SK-N-SH (cell line): ENCODE measurements at regions not wholly inside any gene's neighbourhood (a gene's known extent, or its start where the extent isn't known, plus 50 kb on each side); places are given as distances from the start of the nearest gene placed in this dataset.

Experiments used
- CTCF ChIA-PET: fragments of 300-600, 350-600 bp; formaldehyde crosslinking; extraction: SDS; loops from one replicate; lab custom pipeline; 2021; lab: Yijun Ruan, JAX
- POLR2A ChIA-PET: fragments of 350-600 bp; sonication (Branson Sonifier 250); formaldehyde crosslinking; extraction: SDS; loops from one replicate; lab custom pipeline; 2020; ENCODE audit warnings: antibody characterized with exemption, inconsistent platforms; lab: Yijun Ruan, JAX
- DNase-seq: peaks from one replicate; pipeline ENCODE4 v3.0.0; 2012
- H2AFZ ChIP-seq: fragments of 200-600 bp; sonication (generic); 2 replicates; pipeline ENCODE4 v1.8.1; 2016; ENCODE audit warnings: antibody characterized with exemption, mild to moderate bottlenecking, low read depth
- H3F3A ChIP-seq: fragments of 200-600 bp; sonication (generic); replicated peaks from 2 replicates; pipeline ENCODE3; 2016; ENCODE audit warnings: antibody characterized with exemption, mild to moderate bottlenecking; ENCODE audit not compliant: insufficient read depth
- H3K27ac ChIP-seq, 2 experiments: fragments of 200-500 bp in 1 of 2; fragments of 200-600 bp in 1 of 2; sonication (Bioruptor generic) in 1 of 2; sonication (generic), shearing (Covaris generic) in 1 of 2; 2 replicates each; pipeline versions ENCODE4 v1.5.1 to v1.6.1; 2014 to 2016; ENCODE audit warnings: low read depth in 2 of 2, inconsistent platforms in 1 of 2, low read length in 1 of 2, mild to moderate bottlenecking in 1 of 2, mixed read lengths in 1 of 2
- H3K27me3 ChIP-seq: fragments of 200-600 bp; sonication (generic), shearing (Covaris generic); 2 replicates; pipeline ENCODE4 v1.6.1; 2016; ENCODE audit warnings: mixed run types; ENCODE audit not compliant: insufficient read depth
- H3K36me3 ChIP-seq, 2 experiments: fragments of 200-500 bp in 1 of 2; fragments of 200-600 bp in 1 of 2; sonication (Bioruptor generic) in 1 of 2; sonication (generic) in 1 of 2; replicated peaks in 1 of 2; 2 replicates each; pipeline versions ENCODE3 to v1.5.1; 2014 to 2016; ENCODE audit warnings: low read length in 1 of 2, mild to moderate bottlenecking in 1 of 2; ENCODE audit not compliant: insufficient read depth in 2 of 2, control insufficient read depth in 1 of 2
- H3K4me1 ChIP-seq, 2 experiments: fragments of 200-500 bp in 1 of 2; fragments of 200-600 bp in 1 of 2; sonication (Bioruptor generic) in 1 of 2; sonication (generic), shearing (Covaris generic) in 1 of 2; 2 replicates each; pipeline versions ENCODE4 v1.5.1 to v1.6.1; 2014 to 2016; ENCODE audit warnings: low read depth in 1 of 2, low read length in 1 of 2, mixed run types in 1 of 2; ENCODE audit not compliant: insufficient read depth in 2 of 2, control insufficient read depth in 1 of 2
- H3K4me2 ChIP-seq: fragments of 200-600 bp; sonication (generic), shearing (Covaris generic); 2 replicates; pipeline ENCODE4 v1.6.1; 2017; ENCODE audit warnings: mixed run types
- H3K4me3 ChIP-seq, 2 experiments: fragments of 200-500 bp in 1 of 2; fragments of 200-600 bp in 1 of 2; sonication (Bioruptor generic) in 1 of 2; sonication (generic), shearing (Covaris generic) in 1 of 2; 2 replicates each; pipeline versions ENCODE4 v1.5.1 to v1.8.1; 2014 to 2016; ENCODE audit warnings: low read depth in 2 of 2, inconsistent platforms in 1 of 2, low read length in 1 of 2, mild to moderate bottlenecking in 1 of 2, mixed read lengths in 1 of 2, moderate library complexity in 1 of 2
- H3K79me2 ChIP-seq: fragments of 200-600 bp; sonication (generic); 2 replicates; pipeline ENCODE4 v1.8.1; 2017; ENCODE audit warnings: mild to moderate bottlenecking; ENCODE audit not compliant: insufficient read depth
- H3K9ac ChIP-seq: fragments of 200-600 bp; sonication (generic); 2 replicates; pipeline ENCODE4 v1.6.1; 2017; ENCODE audit warnings: mixed run types
- H3K9me2 ChIP-seq: fragments of 200-600 bp; sonication (generic); 2 replicates; pipeline ENCODE4 v1.6.1; 2017; ENCODE audit warnings: mixed run types
- H3K9me3 ChIP-seq: fragments of 200-600 bp; sonication (generic); 2 replicates; pipeline ENCODE4 v1.6.1; 2017; ENCODE audit warnings: mixed run types, mild to moderate bottlenecking, moderate library complexity
- H4K20me1 ChIP-seq: fragments of 200-600 bp; sonication (generic); 2 replicates; pipeline ENCODE4 v1.6.1; 2017; ENCODE audit warnings: mild to moderate bottlenecking, mixed run types; ENCODE audit not compliant: insufficient read depth
- EZH2phosphoT487 ChIP-seq: fragments of 200-600 bp; sonication (generic); IDR thresholded peaks from 2 replicates; pipeline ENCODE4 v1.6.1; 2017; ENCODE audit warnings: low read depth, mixed run types, mild to moderate bottlenecking, antibody characterized with exemption, moderate library complexity, borderline replicate concordance
- FOXJ3 ChIP-seq: sonication (generic); formaldehyde crosslinking; IDR thresholded peaks from 2 replicates; pipeline ENCODE4 v1.5.1; 2020; ENCODE audit warnings: mild to moderate bottlenecking, missing genetic modification reagents
- GATA2 ChIP-seq: sonication (generic); formaldehyde crosslinking; IDR thresholded peaks from 2 replicates; pipeline ENCODE4 v1.5.0; 2020; ENCODE audit warnings: mild to moderate bottlenecking, missing genetic modification reagents
- IRF3 ChIP-seq: fragments of 150-350 bp; IDR thresholded peaks from 2 replicates; pipeline ENCODE4 v1.6.1; 2016; ENCODE audit warnings: mild to moderate bottlenecking, low read depth, low read length
- JUND ChIP-seq: IDR thresholded peaks from 2 replicates; pipeline ENCODE4 v1.4.0; 2012
- MEF2A ChIP-seq: IDR thresholded peaks from 2 replicates; pipeline ENCODE4 v1.4.0; 2012; ENCODE audit warnings: low read depth, borderline replicate concordance
- NRF1 ChIP-seq: IDR thresholded peaks from 2 replicates; pipeline ENCODE4 v1.6.1; 2012; ENCODE audit warnings: low read depth, mild to moderate bottlenecking, low read length
- POLR2AphosphoS5 ChIP-seq: IDR thresholded peaks from 2 replicates; pipeline ENCODE4 v1.6.1; 2012; ENCODE audit warnings: low read depth, low read length
- RAD21 ChIP-seq: IDR thresholded peaks from 2 replicates; pipeline ENCODE4 v1.6.1; 2012; ENCODE audit warnings: mild to moderate bottlenecking, low read length
- RXRA ChIP-seq: IDR thresholded peaks from 2 replicates; pipeline ENCODE4 v1.4.0; 2012; ENCODE audit warnings: low read depth, mild to moderate bottlenecking, borderline replicate concordance
- TAF1 ChIP-seq: IDR thresholded peaks from 2 replicates; pipeline ENCODE4 v1.6.1; 2012; ENCODE audit warnings: low read depth, mild to moderate bottlenecking, low read length, moderate library complexity, borderline replicate concordance
- USF1 ChIP-seq: IDR thresholded peaks from 2 replicates; pipeline ENCODE4 v1.4.0; 2012; ENCODE audit warnings: low read depth, borderline replicate concordance
- YY1 ChIP-seq: IDR thresholded peaks from 2 replicates; pipeline ENCODE4 v1.4.0; 2012; ENCODE audit warnings: low read depth, mild to moderate bottlenecking
- WGBS: methylation state at CpG from one replicate; pipeline ENCODE4 v1.1.6; 2017; ENCODE audit warnings: low lambda C conversion rate; 5-methylcytosine and 5-hydroxymethylcytosine counted together
- TF ChIP-seq, protein P1 (sequence below): IDR thresholded peaks from 2 replicates; pipeline ENCODE4 v1.4.0; 2012; ENCODE audit warnings: low read depth, borderline replicate concordance
- TF ChIP-seq, protein P2 (sequence below): IDR thresholded peaks from 2 replicates; pipeline ENCODE4; 2012
- TF ChIP-seq, protein P3 (sequence below): IDR thresholded peaks from 2 replicates; pipeline ENCODE4 v1.6.1; 2012; ENCODE audit warnings: mild to moderate bottlenecking, low read depth, low read length, moderate library complexity
- TF ChIP-seq, protein P4 (sequence below): fragments of 150-350 bp; IDR thresholded peaks from 2 replicates; pipeline ENCODE4 v1.6.1; 2017; ENCODE audit warnings: antibody characterized with exemption, low read length, low read depth, borderline replicate concordance

GRCh38 chr6:47105469-47106178 lies 63.5 kb upstream of the ADGRF1 start:
- WGBS: 79% methylated on average over 10 of the region's 10 CpGs
- Histone ChIP-seq H3K9me2 (no peaks in the 10 kb centered on the region), H3K79me2 (no peaks in the 10 kb centered on the region), H3K4me3 (no peak overlapping the region), H3K27me3 (no peaks in the 10 kb centered on the region), H3K36me3 (no peaks in the 10 kb centered on the region), H3K9me3 (no peaks in the 10 kb centered on the region), H4K20me1 (no peaks in the 10 kb centered on the region), H2AFZ (no peak overlapping the region), H3K4me2 (no peak overlapping the region), H3K4me1 (no peaks in the 10 kb centered on the region), H3K9ac (no peak overlapping the region), H3K27ac (no peak overlapping the region), H3F3A (no peaks in the 10 kb centered on the region)
- CTCF ChIA-PET: interaction anchor here (0.8 to 2.2 kb wide), 5 partner anchors 8 to 130 kb away, joined by 3 to 9 read pairs (median 3); no protein-coding TSS in a partner anchor
- TF ChIP-seq, protein P1, sequence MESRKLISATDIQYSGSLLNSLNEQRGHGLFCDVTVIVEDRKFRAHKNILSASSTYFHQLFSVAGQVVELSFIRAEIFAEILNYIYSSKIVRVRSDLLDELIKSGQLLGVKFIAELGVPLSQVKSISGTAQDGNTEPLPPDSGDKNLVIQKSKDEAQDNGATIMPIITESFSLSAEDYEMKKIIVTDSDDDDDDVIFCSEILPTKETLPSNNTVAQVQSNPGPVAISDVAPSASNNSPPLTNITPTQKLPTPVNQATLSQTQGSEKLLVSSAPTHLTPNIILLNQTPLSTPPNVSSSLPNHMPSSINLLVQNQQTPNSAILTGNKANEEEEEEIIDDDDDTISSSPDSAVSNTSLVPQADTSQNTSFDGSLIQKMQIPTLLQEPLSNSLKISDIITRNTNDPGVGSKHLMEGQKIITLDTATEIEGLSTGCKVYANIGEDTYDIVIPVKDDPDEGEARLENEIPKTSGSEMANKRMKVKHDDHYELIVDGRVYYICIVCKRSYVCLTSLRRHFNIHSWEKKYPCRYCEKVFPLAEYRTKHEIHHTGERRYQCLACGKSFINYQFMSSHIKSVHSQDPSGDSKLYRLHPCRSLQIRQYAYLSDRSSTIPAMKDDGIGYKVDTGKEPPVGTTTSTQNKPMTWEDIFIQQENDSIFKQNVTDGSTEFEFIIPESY: no peak
- no peak for TF ChIP-seq TAF1
- TF ChIP-seq MEF2A: no peak
- TF ChIP-seq USF1: no peak
- no peak for TF ChIP-seq FOXJ3
- no peak for TF ChIP-seq YY1
- TF ChIP-seq EZH2phosphoT487: no peak
- no peak for TF ChIP-seq POLR2AphosphoS5
- TF ChIP-seq GATA2 (CRISPR knock-in tag): no peak
- TF ChIP-seq, protein P2, sequence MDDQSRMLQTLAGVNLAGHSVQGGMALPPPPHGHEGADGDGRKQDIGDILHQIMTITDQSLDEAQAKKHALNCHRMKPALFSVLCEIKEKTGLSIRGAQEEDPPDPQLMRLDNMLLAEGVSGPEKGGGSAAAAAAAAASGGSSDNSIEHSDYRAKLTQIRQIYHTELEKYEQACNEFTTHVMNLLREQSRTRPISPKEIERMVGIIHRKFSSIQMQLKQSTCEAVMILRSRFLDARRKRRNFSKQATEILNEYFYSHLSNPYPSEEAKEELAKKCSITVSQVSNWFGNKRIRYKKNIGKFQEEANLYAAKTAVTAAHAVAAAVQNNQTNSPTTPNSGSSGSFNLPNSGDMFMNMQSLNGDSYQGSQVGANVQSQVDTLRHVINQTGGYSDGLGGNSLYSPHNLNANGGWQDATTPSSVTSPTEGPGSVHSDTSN: no peak
- TF ChIP-seq, protein P3, sequence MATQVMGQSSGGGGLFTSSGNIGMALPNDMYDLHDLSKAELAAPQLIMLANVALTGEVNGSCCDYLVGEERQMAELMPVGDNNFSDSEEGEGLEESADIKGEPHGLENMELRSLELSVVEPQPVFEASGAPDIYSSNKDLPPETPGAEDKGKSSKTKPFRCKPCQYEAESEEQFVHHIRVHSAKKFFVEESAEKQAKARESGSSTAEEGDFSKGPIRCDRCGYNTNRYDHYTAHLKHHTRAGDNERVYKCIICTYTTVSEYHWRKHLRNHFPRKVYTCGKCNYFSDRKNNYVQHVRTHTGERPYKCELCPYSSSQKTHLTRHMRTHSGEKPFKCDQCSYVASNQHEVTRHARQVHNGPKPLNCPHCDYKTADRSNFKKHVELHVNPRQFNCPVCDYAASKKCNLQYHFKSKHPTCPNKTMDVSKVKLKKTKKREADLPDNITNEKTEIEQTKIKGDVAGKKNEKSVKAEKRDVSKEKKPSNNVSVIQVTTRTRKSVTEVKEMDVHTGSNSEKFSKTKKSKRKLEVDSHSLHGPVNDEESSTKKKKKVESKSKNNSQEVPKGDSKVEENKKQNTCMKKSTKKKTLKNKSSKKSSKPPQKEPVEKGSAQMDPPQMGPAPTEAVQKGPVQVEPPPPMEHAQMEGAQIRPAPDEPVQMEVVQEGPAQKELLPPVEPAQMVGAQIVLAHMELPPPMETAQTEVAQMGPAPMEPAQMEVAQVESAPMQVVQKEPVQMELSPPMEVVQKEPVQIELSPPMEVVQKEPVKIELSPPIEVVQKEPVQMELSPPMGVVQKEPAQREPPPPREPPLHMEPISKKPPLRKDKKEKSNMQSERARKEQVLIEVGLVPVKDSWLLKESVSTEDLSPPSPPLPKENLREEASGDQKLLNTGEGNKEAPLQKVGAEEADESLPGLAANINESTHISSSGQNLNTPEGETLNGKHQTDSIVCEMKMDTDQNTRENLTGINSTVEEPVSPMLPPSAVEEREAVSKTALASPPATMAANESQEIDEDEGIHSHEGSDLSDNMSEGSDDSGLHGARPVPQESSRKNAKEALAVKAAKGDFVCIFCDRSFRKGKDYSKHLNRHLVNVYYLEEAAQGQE: no peak
- TF ChIP-seq RXRA: no peak
- TF ChIP-seq NRF1: no peak
- no peak for TF ChIP-seq RAD21
- TF ChIP-seq, protein P4, sequence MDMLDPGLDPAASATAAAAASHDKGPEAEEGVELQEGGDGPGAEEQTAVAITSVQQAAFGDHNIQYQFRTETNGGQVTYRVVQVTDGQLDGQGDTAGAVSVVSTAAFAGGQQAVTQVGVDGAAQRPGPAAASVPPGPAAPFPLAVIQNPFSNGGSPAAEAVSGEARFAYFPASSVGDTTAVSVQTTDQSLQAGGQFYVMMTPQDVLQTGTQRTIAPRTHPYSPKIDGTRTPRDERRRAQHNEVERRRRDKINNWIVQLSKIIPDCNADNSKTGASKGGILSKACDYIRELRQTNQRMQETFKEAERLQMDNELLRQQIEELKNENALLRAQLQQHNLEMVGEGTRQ: no peak
- no peak for TF ChIP-seq JUND
- no peak for TF ChIP-seq IRF3
- no peak for DNase-seq
- POLR2A ChIA-PET: no interaction called here
